CD14-positive monocyte (primary cell): ENCODE measurements at regions not wholly inside any gene's neighbourhood (a gene's known extent, or its start where the extent isn't known, plus 50 kb on each side); places are given as distances from the start of the nearest gene placed in this dataset.
A peak's percentile ranks its signal among the peaks of the same experiment; 100 is the strongest.

Experiments
- DNase-seq, 3 donors: peaks; one replicate each; pipeline ENCODE4 v3.0.0-alpha.2; 2011 to 2022
- H2AFZ ChIP-seq: 2 replicates; pipeline ENCODE4 v1.6.0; 2012; ENCODE audit warnings: mild to moderate bottlenecking, low read depth, low read length, inconsistent platforms; ENCODE audit not compliant: insufficient read depth, poor library complexity, severe bottlenecking
- H3K27ac ChIP-seq, 2 donors: 1 replicate in 1 of 2; 2 replicates in 1 of 2; pipeline ENCODE4 v1.5.1; 2012 to 2013; ENCODE audit warnings: low read length in 2 of 2, control low read depth in 1 of 2, inconsistent platforms in 1 of 2, low read depth in 1 of 2, mild to moderate bottlenecking in 1 of 2
- H3K27me3 ChIP-seq, 2 donors: one replicate each; pipeline versions ENCODE4 v1.6.0 to v1.6.1; 2011 to 2013; ENCODE audit warnings: low read length in 2 of 2; ENCODE audit not compliant: control insufficient read depth in 2 of 2, insufficient read depth in 2 of 2
- H3K36me3 ChIP-seq, 2 donors: replicated peaks in 1 of 2; 1 replicate in 1 of 2; 2 replicates in 1 of 2; pipeline versions ENCODE4 v1.5.1 to v1.6.1; 2012 to 2013; ENCODE audit warnings: low read length in 2 of 2, control low read depth in 1 of 2, inconsistent platforms in 1 of 2, mild to moderate bottlenecking in 1 of 2; ENCODE audit not compliant: insufficient read depth in 2 of 2, control insufficient read depth in 1 of 2
- H3K4me1 ChIP-seq, 2 donors: 1 replicate in 1 of 2; 2 replicates in 1 of 2; pipeline versions ENCODE4 v1.5.1 to v1.6.1; 2012 to 2013; ENCODE audit warnings: low read length in 2 of 2, control low read depth in 1 of 2, inconsistent platforms in 1 of 2, mild to moderate bottlenecking in 1 of 2, moderate library complexity in 1 of 2; ENCODE audit not compliant: insufficient read depth in 2 of 2, control insufficient read depth in 1 of 2
- H3K4me2 ChIP-seq: replicated peaks from 2 replicates; pipeline ENCODE3; 2012; ENCODE audit warnings: low read length, moderate library complexity, mild to moderate bottlenecking; ENCODE audit not compliant: poor library complexity, severe bottlenecking; ENCODE audit errors: extremely low read depth
- H3K4me3 ChIP-seq, 3 experiments: fragments of 200-600 bp in 1 of 3; sonication (generic) in 1 of 3; replicated peaks in 1 of 3; 1 replicate in 2 of 3; 2 replicates in 1 of 3; pipeline ENCODE4 v1.5.1; 2011 to 2013; ENCODE audit warnings: low read length in 3 of 3, mild to moderate bottlenecking in 3 of 3, control low read depth in 2 of 3, low read depth in 2 of 3, inconsistent platforms in 1 of 3, moderate library complexity in 1 of 3
- H3K79me2 ChIP-seq: 2 replicates; pipeline ENCODE4 v1.6.0; 2012; ENCODE audit warnings: mild to moderate bottlenecking, control low read depth, inconsistent platforms, low read length, moderate library complexity; ENCODE audit not compliant: insufficient read depth
- H3K9ac ChIP-seq: 2 replicates; pipeline ENCODE4 v1.6.0; 2017; ENCODE audit warnings: low read length, mild to moderate bottlenecking; ENCODE audit not compliant: insufficient read depth, poor library complexity, severe bottlenecking
- H3K9me3 ChIP-seq, 2 donors: replicated peaks in 1 of 2; 1 replicate in 1 of 2; 2 replicates in 1 of 2; pipeline versions ENCODE4 v1.5.1 to v1.6.1; 2012 to 2013; ENCODE audit warnings: low read length in 2 of 2, control low read depth in 1 of 2; ENCODE audit not compliant: control insufficient read depth in 1 of 2, insufficient read depth in 1 of 2
- H4K20me1 ChIP-seq: 2 replicates; pipeline ENCODE4 v1.6.0; 2012; ENCODE audit warnings: mild to moderate bottlenecking, low read length, control low read depth, moderate library complexity; ENCODE audit not compliant: insufficient read depth
- H3K27ac Mint-ChIP-seq, 7 donors: one replicate each; pipeline ENCODE4 v1.8.0; 2020; ENCODE audit warnings: mild to moderate bottlenecking in 7 of 7, mixed read lengths in 7 of 7, moderate library complexity in 6 of 7, inconsistent platforms in 2 of 7
- H3K27me3 Mint-ChIP-seq, 3 donors: one replicate each; pipeline ENCODE4 v1.8.0; 2021 to 2022; ENCODE audit warnings: low read depth in 3 of 3, mild to moderate bottlenecking in 3 of 3, mixed read lengths in 3 of 3, moderate library complexity in 3 of 3, inconsistent platforms in 1 of 3
- H3K36me3 Mint-ChIP-seq, 2 donors: one replicate each; pipeline ENCODE4 v1.8.0; 2020; ENCODE audit warnings: mixed read lengths in 2 of 2, inconsistent platforms in 1 of 2, mild to moderate bottlenecking in 1 of 2
- H3K4me1 Mint-ChIP-seq: one replicate; pipeline ENCODE4 v1.8.0; 2020; ENCODE audit warnings: mild to moderate bottlenecking, mixed read lengths
- H3K4me3 Mint-ChIP-seq, 2 donors: one replicate each; pipeline ENCODE4 v1.8.0; 2020; ENCODE audit warnings: mild to moderate bottlenecking in 2 of 2, mixed read lengths in 2 of 2, moderate library complexity in 1 of 2
- H3K9me3 Mint-ChIP-seq, 7 donors: one replicate each; pipeline ENCODE4 v1.8.0; 2020 to 2022; ENCODE audit warnings: mixed read lengths in 7 of 7, mild to moderate bottlenecking in 6 of 7, moderate library complexity in 6 of 7, inconsistent platforms in 2 of 7
- WGBS: methylation state at CpG from one replicate; pipeline ENCODE4 v1.1.5; 2013; ENCODE audit warnings: missing lambda C conversion rate; ENCODE audit not compliant: insufficient coverage; 5-methylcytosine and 5-hydroxymethylcytosine counted together
- intact Hi-C, 2 donors: fragments of 100-400 bp; cut with micrococcal nuclease; formaldehyde crosslinking; loops; one replicate each; pipeline versions ENCODE4 v1.15.0 to v1.15.1; 2023
- TF ChIP-seq, protein P1 (sequence below): fragments of 200-600 bp; IDR thresholded peaks from one replicate; pipeline ENCODE4 v1.8.0; 2022; ENCODE audit warnings: antibody characterized with exemption, mild to moderate bottlenecking

DNA sequence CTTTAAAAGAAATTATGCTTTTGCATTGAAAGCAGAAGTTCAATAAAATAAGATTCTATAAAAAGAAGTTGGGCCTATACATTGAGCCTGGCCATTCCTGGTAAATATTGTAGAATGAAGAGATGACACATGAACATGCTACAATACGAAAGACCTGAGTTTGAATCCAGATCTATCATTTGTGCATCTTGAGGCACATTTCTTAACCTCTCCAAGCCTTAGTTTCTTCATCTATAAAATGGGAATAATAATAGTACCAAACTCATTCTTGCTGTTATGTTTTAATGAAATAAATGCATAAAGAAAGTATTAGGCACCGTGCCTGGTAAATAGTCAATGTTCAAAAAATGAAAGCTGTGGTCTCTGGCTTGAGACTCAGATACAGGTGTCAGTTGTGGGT lies 76.9 kb upstream of the PHACTR2 start:
- no peak overlapping the region for H3K4me2 ChIP-seq
- intact Hi-C loops, result no loop called here
- peaks cover 15% of the 10 kb centered on the region for H3K4me1 Mint-ChIP-seq
- peaks cover 24% of the 10 kb centered on the region for H3K79me2 ChIP-seq
- TF ChIP-seq, protein P1, sequence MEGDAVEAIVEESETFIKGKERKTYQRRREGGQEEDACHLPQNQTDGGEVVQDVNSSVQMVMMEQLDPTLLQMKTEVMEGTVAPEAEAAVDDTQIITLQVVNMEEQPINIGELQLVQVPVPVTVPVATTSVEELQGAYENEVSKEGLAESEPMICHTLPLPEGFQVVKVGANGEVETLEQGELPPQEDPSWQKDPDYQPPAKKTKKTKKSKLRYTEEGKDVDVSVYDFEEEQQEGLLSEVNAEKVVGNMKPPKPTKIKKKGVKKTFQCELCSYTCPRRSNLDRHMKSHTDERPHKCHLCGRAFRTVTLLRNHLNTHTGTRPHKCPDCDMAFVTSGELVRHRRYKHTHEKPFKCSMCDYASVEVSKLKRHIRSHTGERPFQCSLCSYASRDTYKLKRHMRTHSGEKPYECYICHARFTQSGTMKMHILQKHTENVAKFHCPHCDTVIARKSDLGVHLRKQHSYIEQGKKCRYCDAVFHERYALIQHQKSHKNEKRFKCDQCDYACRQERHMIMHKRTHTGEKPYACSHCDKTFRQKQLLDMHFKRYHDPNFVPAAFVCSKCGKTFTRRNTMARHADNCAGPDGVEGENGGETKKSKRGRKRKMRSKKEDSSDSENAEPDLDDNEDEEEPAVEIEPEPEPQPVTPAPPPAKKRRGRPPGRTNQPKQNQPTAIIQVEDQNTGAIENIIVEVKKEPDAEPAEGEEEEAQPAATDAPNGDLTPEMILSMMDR, result no peak
- no peaks in the 10 kb centered on the region for H3K36me3 ChIP-seq
- no peaks in the 10 kb centered on the region for H3K9me3 ChIP-seq
- H3K4me1 ChIP-seq, result peaks cover 7 to 9% of the 10 kb centered on the region in 2 donors
- no peaks in the 10 kb centered on the region for H3K27me3 ChIP-seq
- H3K36me3 Mint-ChIP-seq, result peaks cover 2 to 3% of the 10 kb centered on the region in 2 donors
- H3K27me3 Mint-ChIP-seq, result no peaks in the 10 kb centered on the region
- peaks cover 27% of the 10 kb centered on the region for H4K20me1 ChIP-seq
- no peak overlapping the region for H3K27ac Mint-ChIP-seq
- no peak for DNase-seq
- no peak overlapping the region for H2AFZ ChIP-seq
- H3K27ac ChIP-seq, result no peak overlapping the region
- no peak overlapping the region for H3K4me3 Mint-ChIP-seq
- peaks cover 0 to 7% (median 3%) of the 10 kb centered on the region in 7 donors for H3K9me3 Mint-ChIP-seq
- WGBS, result 80% methylated on average over 1 of the region's 2 CpGs
- H3K4me3 ChIP-seq, result no peak overlapping the region
- no peak overlapping the region for H3K9ac ChIP-seq

DNA sequence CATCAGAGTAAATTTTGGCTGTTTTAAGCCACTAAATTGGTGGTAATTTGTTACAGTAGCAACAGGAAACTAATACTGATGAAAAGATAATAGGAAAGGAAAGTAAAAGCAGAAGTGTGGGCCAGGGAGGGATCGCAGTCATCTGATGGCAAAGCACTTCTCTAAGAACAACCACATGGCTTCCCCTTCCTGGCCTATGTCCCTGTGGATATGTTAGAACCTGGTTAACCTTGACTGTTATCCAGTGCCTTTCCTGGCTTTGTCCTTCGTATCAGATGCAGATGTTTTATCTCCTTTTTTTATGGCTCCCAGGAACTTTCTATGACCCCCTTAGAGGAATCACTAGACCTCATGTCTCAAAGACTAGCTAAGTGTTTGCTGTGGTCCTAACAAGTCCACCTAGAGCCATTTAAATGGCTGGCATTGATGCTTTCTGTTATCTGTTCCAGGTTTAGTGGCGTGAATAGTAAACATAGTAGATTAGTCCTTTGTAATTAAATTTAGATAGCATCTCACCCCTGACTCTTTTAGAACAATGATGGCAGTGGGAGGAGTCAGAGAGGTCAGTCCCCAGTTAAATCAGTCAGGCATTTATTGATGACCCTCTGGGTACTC lies 79.2 kb upstream of the PHACTR2 start:
- H3K4me2 ChIP-seq, result peak overlapping the region; percentile 2

More for the DNA sequence above, 79.2 kb upstream of the PHACTR2 start:
- Mint-ChIP-seq H3K4me3 (peak overlapping the region in 1 of 2 donors; percentile 36), H3K27me3 (no peaks in the 10 kb centered on the region), H3K27ac (peak overlapping the region in 6 of 7 donors; percentile 22 to 86 (median 64)), H3K9me3 (peaks cover 0 to 7% (median 3%) of the 10 kb centered on the region in 7 donors), H3K4me1 (peaks cover 15% of the 10 kb centered on the region), H3K36me3 (peaks cover 2 to 3% of the 10 kb centered on the region in 2 donors)
- Histone ChIP-seq H3K9me3 (no peaks in the 10 kb centered on the region), H3K27me3 (no peaks in the 10 kb centered on the region), H3K9ac (no peak overlapping the region), H3K27ac (peak overlapping the region in 1 of 2 donors; percentile 43), H2AFZ (no peak overlapping the region), H3K79me2 (peaks cover 20% of the 10 kb centered on the region), H3K4me3 (peak overlapping the region in 1 of 3 experiments; percentile 6), H3K36me3 (no peaks in the 10 kb centered on the region), H4K20me1 (peaks cover 18% of the 10 kb centered on the region), H3K4me1 (peaks cover 7 to 9% of the 10 kb centered on the region in 2 donors)
- TF ChIP-seq, protein P1, result no peak
- WGBS, result 17% methylated on average over 1 of the region's 3 CpGs
- intact Hi-C loops, result no loop called here
- DNase-seq, result peak; percentile 27 to 41 (median 32)
